GM21528 (cell line): ENCODE measurements at regions not wholly inside any gene's neighbourhood (a gene's known extent, or its start where the extent isn't known, plus 50 kb on each side); places are given as distances from the start of the nearest gene placed in this dataset.
"Not testable (repeated sequence)": the region's sequence is repeated elsewhere in the genome, so short reads cannot be mapped to it uniquely, and the experiment has no call there.

ENCODE experiments used
- ATAC-seq: cut with Tn5 transposase; IDR thresholded peaks from one replicate; pipeline ENCODE4 v1.9.1; 2021; ENCODE audit warnings: mild to moderate bottlenecking, moderate library complexity; ENCODE audit not compliant: unreplicated experiment, low FRiP score

- ATAC-seq: no peak
Measured at GRCh38 chr11:116046127-116046526, 541.9 kb upstream of the CADM1 start.

GRCh38 chr11:116044941-116045340 is 540.7 kb upstream of the CADM1 start:
- ATAC-seq: no peak

GRCh38 chr11:116044520-116044919 is 540.3 kb upstream of the CADM1 start:
- ATAC-seq: no peak

DNA sequence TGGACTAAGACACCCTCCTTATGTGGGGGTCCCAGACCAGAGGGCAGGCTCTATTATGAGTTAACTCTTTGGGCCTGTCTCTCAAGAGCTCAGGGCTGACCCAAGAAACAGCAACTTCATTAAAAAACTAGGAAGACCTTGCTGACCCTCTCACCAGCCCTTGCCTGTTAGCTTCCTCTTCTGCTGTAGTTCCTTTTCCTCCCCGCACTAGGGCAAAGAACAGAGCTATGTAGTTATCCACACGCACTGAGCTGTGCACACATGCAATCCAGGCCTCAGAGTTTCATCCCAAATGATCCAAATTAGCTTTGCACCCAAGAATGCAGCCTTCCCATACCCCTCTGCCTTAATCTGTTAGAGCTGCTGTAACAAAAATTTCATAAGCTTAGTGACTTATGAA is 539.6 kb upstream of the CADM1 start:
- no peak for ATAC-seq

GRCh38 chr11:116043059-116043458 is 538.8 kb upstream of the CADM1 start:
- ATAC-seq: not testable (repeated sequence)

DNA sequence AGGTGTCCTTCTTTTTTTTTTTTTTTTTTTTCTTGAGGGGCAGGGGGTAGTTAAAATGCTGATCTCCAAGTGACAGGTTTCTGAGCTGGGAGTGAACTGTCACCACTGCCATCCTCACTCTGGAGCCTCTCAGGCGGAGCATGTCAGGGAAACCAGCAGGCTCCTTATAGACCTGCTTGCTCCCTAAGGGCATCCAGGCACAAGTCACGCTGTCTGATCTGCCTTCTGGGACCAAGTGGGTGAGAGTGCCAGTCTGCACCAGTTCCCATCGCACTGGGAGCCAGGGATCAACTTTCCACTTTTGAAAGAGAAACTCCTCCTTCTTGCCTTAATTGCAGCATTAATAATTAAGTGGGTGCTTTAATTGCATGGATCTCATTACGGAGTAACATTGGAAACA is 537.9 kb upstream of the CADM1 start:
- no peak for ATAC-seq

DNA sequence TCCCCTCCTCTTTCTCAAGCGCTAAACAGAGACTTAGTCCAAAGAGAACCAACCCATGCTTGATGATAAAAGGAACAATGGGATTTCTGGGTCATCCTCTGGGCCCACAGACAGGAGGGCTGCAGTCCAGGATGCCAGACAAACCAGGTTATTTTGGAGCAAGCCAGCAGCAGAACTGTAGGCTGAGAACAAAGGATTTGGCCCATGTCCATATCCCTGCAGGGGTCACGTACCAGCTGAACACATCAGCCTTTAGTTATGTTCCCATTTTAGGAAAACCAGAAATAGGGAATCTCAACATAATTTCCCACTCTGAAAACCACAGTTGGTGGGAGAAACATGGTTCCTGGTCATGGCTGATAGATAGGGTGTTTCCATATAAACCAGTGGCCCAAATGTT is 533.6 kb upstream of the CADM1 start:
- no peak for ATAC-seq

DNA sequence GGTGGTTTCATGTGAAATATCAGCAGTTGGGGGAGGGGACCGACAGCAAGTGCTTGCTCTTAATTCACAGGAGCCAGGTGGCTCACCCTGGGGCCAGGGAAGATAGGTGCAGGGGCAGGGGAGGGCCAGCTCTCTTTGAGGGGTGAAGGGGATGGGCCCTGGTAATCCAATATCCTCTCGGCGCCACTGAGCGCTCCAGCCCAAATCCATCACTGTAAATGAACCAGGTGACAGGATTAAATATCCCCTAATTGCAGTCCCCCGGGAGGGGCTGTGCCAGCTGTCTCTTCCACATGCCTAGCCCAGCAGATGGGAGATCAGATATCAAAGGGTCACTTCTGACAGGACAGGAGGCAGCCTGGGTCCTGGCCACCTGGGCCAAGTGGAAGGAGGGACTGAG is 531.8 kb upstream of the CADM1 start:
- ATAC-seq: no peak

- ATAC-seq: no peak
Measured at GRCh38 chr11:116033931-116034553, 529.8 kb upstream of the CADM1 start.

DNA sequence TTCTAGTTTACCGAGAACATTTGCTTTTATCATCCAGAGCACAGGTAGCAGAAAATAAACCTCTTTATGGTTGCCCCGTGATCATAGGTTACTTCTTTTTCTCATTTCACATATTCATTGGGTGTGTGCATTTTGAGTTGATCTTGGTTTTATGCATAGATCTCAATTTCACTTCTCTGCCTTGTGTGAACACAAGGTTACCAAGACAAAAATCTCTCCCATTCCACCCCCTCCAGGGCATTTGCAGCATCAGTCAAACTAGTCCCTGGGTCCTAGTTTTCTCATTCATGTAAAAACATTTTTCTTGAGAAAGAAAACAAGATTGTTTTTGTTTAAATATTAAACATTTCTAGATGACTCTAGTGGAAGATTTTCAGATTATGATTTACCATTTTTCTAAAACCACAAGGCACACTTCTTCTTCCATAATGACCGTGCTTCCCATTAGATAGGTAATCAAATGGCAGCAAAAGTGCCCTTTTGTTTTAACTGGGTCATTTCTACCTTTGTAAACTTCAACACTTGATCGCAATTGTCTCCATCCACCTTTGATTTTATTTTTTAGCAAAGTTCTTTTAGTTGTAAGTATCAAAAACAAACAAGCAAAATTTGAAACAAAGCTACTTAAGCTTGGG is 526.6 kb upstream of the CADM1 start:
- no peak for ATAC-seq

- ATAC-seq: not testable (repeated sequence)
Measured at GRCh38 chr11:116028506-116028905, 524.3 kb upstream of the CADM1 start.

DNA sequence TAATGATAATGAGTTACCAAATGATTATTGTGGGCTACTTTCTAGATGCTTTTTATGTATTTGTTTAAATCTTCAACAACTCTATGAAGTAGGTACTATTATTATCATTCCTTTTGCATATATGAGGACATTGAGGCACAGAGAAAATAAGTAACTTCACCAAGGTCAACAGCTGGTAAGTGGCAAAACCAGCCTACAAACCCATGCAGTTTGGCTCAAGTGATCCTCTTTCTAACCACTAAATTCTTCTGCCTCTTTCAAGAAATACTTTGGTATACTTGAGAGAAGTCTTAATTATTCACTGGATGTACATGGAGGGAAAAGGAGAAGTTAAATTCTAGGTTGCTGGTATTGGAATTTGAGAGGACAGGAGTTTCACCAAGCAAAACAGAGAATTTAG is 495.2 kb upstream of the CADM1 start:
- ATAC-seq: no peak

DNA sequence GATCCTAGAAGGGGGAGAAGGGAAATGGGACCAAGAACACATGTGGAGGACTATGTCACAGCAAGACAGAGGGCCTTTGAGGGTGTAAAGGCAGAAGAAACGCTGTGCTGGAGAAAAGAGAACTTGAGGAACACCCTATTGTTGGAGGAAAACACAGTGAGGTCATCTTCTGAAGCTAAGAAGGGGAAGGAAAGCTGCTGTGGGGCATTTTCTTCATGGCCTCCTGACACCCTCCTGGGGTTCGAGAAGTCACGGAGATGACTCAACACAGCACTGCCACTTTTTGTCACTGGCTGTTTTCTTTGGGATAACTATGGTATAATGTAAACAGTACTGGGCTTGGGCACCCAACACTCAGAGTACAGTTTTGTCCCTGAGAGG is 492.6 kb upstream of the CADM1 start:
- ATAC-seq: peak; percentile 17

- ATAC-seq: peak; percentile 97
Measured at GRCh38 chr11:115996125-115996807, 492.1 kb upstream of the CADM1 start.

GRCh38 chr11:115993590-115993989 is 489.4 kb upstream of the CADM1 start:
- no peak for ATAC-seq

- no peak for ATAC-seq
Measured at GRCh38 chr11:115990004-115990447, 485.8 kb upstream of the CADM1 start.

GRCh38 chr11:115985896-115986295 is 481.7 kb upstream of the CADM1 start:
- ATAC-seq: no peak

DNA sequence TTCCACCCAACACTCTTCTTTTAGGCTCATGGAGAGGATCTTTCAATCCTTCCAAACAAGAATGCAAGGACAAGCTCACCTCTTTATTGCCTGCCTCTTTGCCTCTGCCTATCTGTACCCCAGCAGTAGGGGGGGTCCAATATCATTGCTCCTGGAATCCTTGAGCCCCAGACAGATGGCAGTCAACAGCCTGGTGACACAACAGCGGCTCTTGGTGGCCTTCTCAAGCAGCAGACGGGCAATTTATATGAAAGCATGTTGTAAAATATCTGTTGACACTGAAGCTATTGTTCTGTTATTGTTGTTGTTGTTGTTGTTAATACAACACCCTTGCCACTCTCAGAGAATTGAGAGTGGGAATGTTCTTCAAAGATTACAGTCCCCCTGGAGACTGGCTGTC is 480.0 kb upstream of the CADM1 start:
- no peak for ATAC-seq

- ATAC-seq: no peak
Measured at GRCh38 chr11:115982666-115983065, 478.5 kb upstream of the CADM1 start.

- ATAC-seq: no peak
Measured at GRCh38 chr11:115981814-115982471, 477.7 kb upstream of the CADM1 start.

DNA sequence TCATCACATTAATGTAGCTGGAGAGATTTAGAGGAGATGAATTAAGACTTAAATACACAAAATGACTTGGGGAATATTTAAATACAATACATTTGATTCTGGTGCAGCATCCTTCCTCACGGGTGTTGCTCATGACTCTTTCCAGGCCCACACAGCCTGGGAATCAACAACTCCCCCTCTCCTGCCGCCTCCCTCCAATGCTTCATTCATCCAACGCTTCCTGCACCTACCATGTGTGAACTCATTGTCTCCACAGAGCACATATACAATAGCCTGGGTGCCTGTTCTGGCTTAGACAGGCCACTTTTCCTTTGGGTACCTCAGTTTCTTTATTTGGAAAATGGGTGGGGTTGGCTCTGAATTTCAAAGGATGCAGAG is 476.9 kb upstream of the CADM1 start:
- no peak for ATAC-seq
